Suprapubic skin (tissue), 4 donors: ENCODE measurements at regions not wholly inside any gene's neighbourhood (a gene's known extent, or its start where the extent isn't known, plus 50 kb on each side); places are given as distances from the start of the nearest gene placed in this dataset.

ENCODE experiments used
- POLR2A ChIP-seq, 2 donors: fragments of 450-650 bp; IDR thresholded peaks; one replicate each; pipeline ENCODE4 v1.6.1; 2017; ENCODE audit warnings: antibody characterized with exemption in 2 of 2, mild to moderate bottlenecking in 2 of 2, moderate library complexity in 2 of 2
- POLR2AphosphoS5 ChIP-seq, 3 donors: sonication (generic); formaldehyde crosslinking; IDR thresholded peaks; one replicate each; pipeline ENCODE4 v1.6.1; 2017; ENCODE audit warnings: antibody characterized with exemption in 3 of 3
- TF ChIP-seq, protein P1 (sequence below), 2 donors: fragments of 200-600 bp in 1 of 2; fragments of 450-650 bp in 1 of 2; sonication (generic) in 1 of 2; IDR thresholded peaks; one replicate each; pipeline ENCODE4 v1.5.1; 2016 to 2019; ENCODE audit warnings: antibody characterized with exemption in 2 of 2, mild to moderate bottlenecking in 1 of 2, moderate library complexity in 1 of 2

DNA sequence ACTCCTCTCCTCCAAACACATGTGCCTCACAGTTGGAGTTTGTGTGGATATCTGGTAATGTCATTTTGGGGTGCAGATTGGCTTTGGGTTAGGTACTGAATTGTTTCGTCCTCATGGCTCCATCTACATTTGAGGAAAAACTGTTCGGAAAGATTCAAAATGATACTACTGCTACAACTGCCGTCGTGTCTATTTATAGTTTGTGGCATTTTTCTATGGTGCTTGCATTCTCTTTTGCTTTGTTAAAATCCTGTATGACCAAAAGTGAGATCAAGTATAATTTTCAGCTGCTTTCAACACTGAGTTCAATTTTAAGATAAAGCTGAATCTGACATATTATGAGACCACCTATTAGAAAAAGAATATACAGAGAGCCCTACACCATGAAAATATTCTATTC, 176.3 kb upstream of the DSEL start:
- TF ChIP-seq POLR2A (IDR thresholded peaks at IDR 0.05): no peak
- TF ChIP-seq, protein P1, sequence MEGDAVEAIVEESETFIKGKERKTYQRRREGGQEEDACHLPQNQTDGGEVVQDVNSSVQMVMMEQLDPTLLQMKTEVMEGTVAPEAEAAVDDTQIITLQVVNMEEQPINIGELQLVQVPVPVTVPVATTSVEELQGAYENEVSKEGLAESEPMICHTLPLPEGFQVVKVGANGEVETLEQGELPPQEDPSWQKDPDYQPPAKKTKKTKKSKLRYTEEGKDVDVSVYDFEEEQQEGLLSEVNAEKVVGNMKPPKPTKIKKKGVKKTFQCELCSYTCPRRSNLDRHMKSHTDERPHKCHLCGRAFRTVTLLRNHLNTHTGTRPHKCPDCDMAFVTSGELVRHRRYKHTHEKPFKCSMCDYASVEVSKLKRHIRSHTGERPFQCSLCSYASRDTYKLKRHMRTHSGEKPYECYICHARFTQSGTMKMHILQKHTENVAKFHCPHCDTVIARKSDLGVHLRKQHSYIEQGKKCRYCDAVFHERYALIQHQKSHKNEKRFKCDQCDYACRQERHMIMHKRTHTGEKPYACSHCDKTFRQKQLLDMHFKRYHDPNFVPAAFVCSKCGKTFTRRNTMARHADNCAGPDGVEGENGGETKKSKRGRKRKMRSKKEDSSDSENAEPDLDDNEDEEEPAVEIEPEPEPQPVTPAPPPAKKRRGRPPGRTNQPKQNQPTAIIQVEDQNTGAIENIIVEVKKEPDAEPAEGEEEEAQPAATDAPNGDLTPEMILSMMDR (IDR thresholded peaks at IDR 0.05): no peak
- TF ChIP-seq POLR2AphosphoS5 (IDR thresholded peaks at IDR 0.05): no peak
